NOMO-1 (cell line): ENCODE measurements at regions not wholly inside any gene's neighbourhood (a gene's known extent, or its start where the extent isn't known, plus 50 kb on each side); places are given as distances from the start of the nearest gene placed in this dataset.

ENCODE experiments used
- DNase-seq, 2 experiments: peaks; one replicate each; lab custom pipeline; 2025; ENCODE audit not compliant: unreplicated experiment in 2 of 2; lab: John Stamatoyannopoulos, UW

GRCh38 chr11:15577519-15577918 lies 462.8 kb downstream of the INSC start:
- DNase-seq = peak; percentile 88 to 94

- DNase-seq = no peak
Observed at GRCh38 chr11:15579287-15580001, 464.7 kb downstream of the INSC start.

- peak; percentile 81 to 96 for DNase-seq
Observed at GRCh38 chr11:15580056-15580774, 465.5 kb downstream of the INSC start.

GRCh38 chr11:15580775-15581095 lies 466.0 kb downstream of the INSC start:
- DNase-seq = no peak

GRCh38 chr11:15584158-15584557 lies 469.4 kb downstream of the INSC start:
- DNase-seq = no peak

GRCh38 chr11:15585602-15586331 lies 471.0 kb downstream of the INSC start:
- no peak for DNase-seq

GRCh38 chr11:15586741-15587473 lies 472.2 kb downstream of the INSC start:
- DNase-seq = no peak

GRCh38 chr11:15589070-15589626 lies 474.4 kb downstream of the INSC start:
- no peak for DNase-seq

- DNase-seq = no peak
Observed at GRCh38 chr11:15590132-15590531, 475.4 kb downstream of the INSC start.

GRCh38 chr11:15591112-15591537 lies 476.4 kb downstream of the INSC start:
- no peak for DNase-seq

- DNase-seq = no peak
Observed at GRCh38 chr11:15594607-15595006, 479.9 kb downstream of the INSC start.

- no peak for DNase-seq
Observed at GRCh38 chr11:15599376-15599775, 484.7 kb downstream of the INSC start.

- DNase-seq = no peak
Observed at GRCh38 chr11:15602047-15602446, 487.3 kb downstream of the INSC start.

GRCh38 chr11:15602785-15603567 lies 488.3 kb downstream of the INSC start:
- DNase-seq = peak in 1 of 2 experiments; percentile 74

- DNase-seq = no peak
Observed at GRCh38 chr11:15605094-15605493, 490.4 kb downstream of the INSC start.

- DNase-seq = no peak
Observed at GRCh38 chr11:15607361-15608036, 492.8 kb downstream of the INSC start.

GRCh38 chr11:15609445-15609844 lies 494.7 kb downstream of the INSC start:
- DNase-seq = no peak

- no peak for DNase-seq
Observed at GRCh38 chr11:15610881-15611280, 496.2 kb downstream of the INSC start.

GRCh38 chr11:15613251-15613650 lies 498.5 kb downstream of the INSC start:
- no peak for DNase-seq
